ENCODE measurements at regions not wholly inside any gene's neighbourhood (a gene's known extent, or its start where the extent isn't known, plus 50 kb on each side); places are given as distances from the start of the nearest gene placed in this dataset.

GRCh38 chr6:22736740-22737139 is 167.4 kb downstream of the HDGFL1 start:
- TF ChIP-seq POLR2A (IDR thresholded peaks at IDR 0.05), result no peak
- no peak for TF ChIP-seq CTCF (IDR thresholded peaks at IDR 0.05)
